ENCODE measurements at regions not wholly inside any gene's neighbourhood (a gene's known extent, or its start where the extent isn't known, plus 50 kb on each side); places are given as distances from the start of the nearest gene placed in this dataset.

- TF ChIP-seq CTCF (IDR thresholded peaks at IDR 0.05) (no peak), POLR2A (IDR thresholded peaks at IDR 0.05) (no peak)
These were observed 555.5 kb downstream of the ETV1 start for GRCh38 chr7:13433946-13434345.
